Endothelial cell of umbilical vein (primary cell): ENCODE measurements at regions not wholly inside any gene's neighbourhood (a gene's known extent, or its start where the extent isn't known, plus 50 kb on each side); places are given as distances from the start of the nearest gene placed in this dataset.

ENCODE experiments used
- BruUV-seq: library from RNA; stranded (reverse); fragments of 400-500 nt; replicated peaks from 2 replicates; lab custom pipeline; 2021; lab: Mats Ljungman, UMichigan
- CTCF ChIA-PET: fragments of 300-600, 350-600 bp; sonication (Branson Sonifier 250); formaldehyde crosslinking; loops from one replicate; lab custom pipeline; 2021; ENCODE audit warnings: antibody characterized with exemption, inconsistent platforms; lab: Charles Lee
- POLR2A ChIA-PET: fragments of 300-600, 350-600 bp; sonication (Branson Sonifier 250); formaldehyde crosslinking; loops from one replicate; lab custom pipeline; 2021; ENCODE audit warnings: antibody characterized with exemption, inconsistent platforms; lab: Charles Lee
- DNase-seq: peaks from one replicate; pipeline ENCODE4 v3.0.0-alpha.2; 2011; ENCODE audit warnings: low read depth, low spot score
- FAIRE-seq: peaks from 2 replicates; lab custom pipeline; 2011; peaks lifted over from hg19 to GRCh38; lab: Jason Lieb, UNC
- H2AFZ ChIP-seq: 2 replicates; pipeline ENCODE4 v1.6.0; 2012; ENCODE audit warnings: low read depth, low read length, control low read depth, inconsistent platforms
- H3K27ac ChIP-seq: 2 replicates; pipeline ENCODE4 v1.5.1; 2011; ENCODE audit warnings: low read depth, mild to moderate bottlenecking, control low read depth, low read length, moderate library complexity; ENCODE audit not compliant: insufficient read depth
- H3K27me3 ChIP-seq, 2 experiments: 2 replicates each; pipeline versions ENCODE4 v1.6.0 to v1.6.1; 2011; ENCODE audit warnings: low read length in 2 of 2, mixed read lengths in 1 of 2; ENCODE audit not compliant: control insufficient read depth in 2 of 2, insufficient read depth in 2 of 2
- H3K36me3 ChIP-seq, 2 experiments: 2 replicates in 1 of 2; 3 replicates in 1 of 2; pipeline ENCODE4 v1.5.1; 2011; ENCODE audit warnings: low read length in 2 of 2, mild to moderate bottlenecking in 1 of 2, moderate library complexity in 1 of 2; ENCODE audit not compliant: control insufficient read depth in 2 of 2, insufficient read depth in 2 of 2; ENCODE audit errors: extremely low read depth in 1 of 2
- H3K4me1 ChIP-seq: 3 replicates; pipeline ENCODE4 v1.5.1; 2011; ENCODE audit warnings: mild to moderate bottlenecking, low read length; ENCODE audit not compliant: control insufficient read depth, insufficient read depth; ENCODE audit errors: extremely low read depth
- H3K4me2 ChIP-seq: 2 replicates; pipeline ENCODE4 v1.6.1; 2011; ENCODE audit warnings: low read length, control low read depth, mixed read lengths; ENCODE audit not compliant: insufficient read depth
- H3K4me3 ChIP-seq, 3 experiments: fragments of 200-600 bp in 1 of 3; sonication (generic), shearing (Covaris generic) in 1 of 3; replicated peaks in 1 of 3; 2 replicates each; pipeline ENCODE4 v1.5.1; 2011 to 2016; ENCODE audit warnings: control low read depth in 3 of 3, low read length in 3 of 3, mild to moderate bottlenecking in 2 of 3, inconsistent platforms in 1 of 3, low read depth in 1 of 3, moderate library complexity in 1 of 3; ENCODE audit not compliant: insufficient read depth in 1 of 3
- H3K79me2 ChIP-seq: 2 replicates; pipeline ENCODE4 v1.6.0; 2012; ENCODE audit warnings: low read length, inconsistent platforms; ENCODE audit not compliant: control insufficient read depth, insufficient read depth
- H3K9ac ChIP-seq: replicated peaks from 2 replicates; pipeline ENCODE3; 2011; ENCODE audit warnings: low read length, control low read depth; ENCODE audit not compliant: insufficient read depth; ENCODE audit errors: extremely low read depth
- H3K9me1 ChIP-seq: replicated peaks from 3 replicates; pipeline ENCODE4 v1.6.0; 2011; ENCODE audit warnings: mild to moderate bottlenecking, low read length; ENCODE audit not compliant: control insufficient read depth, insufficient read depth; ENCODE audit errors: extremely low read depth
- H3K9me3 ChIP-seq: replicated peaks from 2 replicates; pipeline ENCODE4 v1.5.1; 2012; ENCODE audit warnings: low read length, inconsistent platforms; ENCODE audit not compliant: control insufficient read depth, insufficient read depth
- H4K20me1 ChIP-seq: replicated peaks from 2 replicates; pipeline ENCODE3; 2011; ENCODE audit warnings: mild to moderate bottlenecking, low read length; ENCODE audit not compliant: control insufficient read depth, insufficient read depth; ENCODE audit errors: extremely low read depth
- CTCF ChIP-seq, 2 donors: IDR thresholded peaks; 1 replicate in 1 of 2; 2 replicates in 1 of 2; pipeline ENCODE4 v1.5.1; 2011; ENCODE audit warnings: low read length in 2 of 2, mild to moderate bottlenecking in 2 of 2, moderate library complexity in 2 of 2, control low read depth in 1 of 2, inconsistent platforms in 1 of 2, low read depth in 1 of 2; ENCODE audit not compliant: insufficient read depth in 1 of 2; ENCODE audit errors: extremely low read depth in 1 of 2
- EZH2 ChIP-seq: IDR thresholded peaks from 2 replicates; pipeline ENCODE4 v1.6.1; 2012; ENCODE audit warnings: borderline replicate concordance, low read depth, mild to moderate bottlenecking, moderate library complexity, low read length, inconsistent platforms; ENCODE audit not compliant: severe bottlenecking
- FOS ChIP-seq: IDR thresholded peaks from 2 replicates; pipeline ENCODE4 v1.6.1; 2011; ENCODE audit warnings: mild to moderate bottlenecking, low read length, moderate library complexity, borderline replicate concordance; ENCODE audit not compliant: insufficient read depth
- GATA2 ChIP-seq: IDR thresholded peaks from 2 replicates; pipeline ENCODE4 v1.7.0; 2011; ENCODE audit warnings: low read depth, mild to moderate bottlenecking, moderate library complexity, mixed read lengths, low read length; ENCODE audit not compliant: insufficient read length, insufficient read depth
- JUN ChIP-seq: IDR thresholded peaks from 2 replicates; pipeline ENCODE4 v1.6.1; 2011; ENCODE audit warnings: borderline replicate concordance, low read depth; ENCODE audit not compliant: insufficient read length, insufficient read depth
- MAX ChIP-seq: IDR thresholded peaks from 2 replicates; pipeline ENCODE4 v1.6.1; 2011; ENCODE audit not compliant: insufficient read depth, insufficient read length
- MYC ChIP-seq: IDR thresholded peaks from one replicate; pipeline ENCODE4 v1.6.1; 2011; ENCODE audit warnings: mild to moderate bottlenecking, low read depth, low read length
- POLR2A ChIP-seq: IDR thresholded peaks from 2 replicates; pipeline ENCODE4 v1.6.1; 2012; ENCODE audit warnings: low read depth, mild to moderate bottlenecking, control low read depth, low read length
- POLR2AphosphoS5 ChIP-seq: IDR thresholded peaks from 2 replicates; pipeline ENCODE4 v1.6.1; 2012; ENCODE audit warnings: low read depth, mild to moderate bottlenecking, control low read depth, low read length, moderate library complexity; ENCODE audit not compliant: insufficient read depth
- dilution Hi-C: fragments of 300-500 bp; cut with MboI; formaldehyde crosslinking; loops from one replicate; pipeline ENCODE4 v1.15.0; 2019; ENCODE audit warnings: low sequenced_read_pairs; ENCODE audit not compliant: extremely low pct_ligation_motif_present
- intact Hi-C: fragments of 100-400 bp; cut with micrococcal nuclease; formaldehyde crosslinking; loops from one replicate; pipeline ENCODE4 v1.10.0; 2022

GRCh38 chr4:163693776-163694175, 199.3 kb downstream of the TMA16 start:
- ChIA-PET CTCF (no interaction called here), POLR2A (no interaction called here)
- BruUV-seq, result no TSS peak
- FAIRE-seq (no peak), DNase-seq (no peak)
- H3K4me3 ChIP-seq, result no peak overlapping the region
- no peak overlapping the region for H3K27ac ChIP-seq
- no peaks in the 10 kb centered on the region for H3K4me1 ChIP-seq
- H2AFZ ChIP-seq, result no peak overlapping the region
- H4K20me1 ChIP-seq, result no peaks in the 10 kb centered on the region
- H3K9ac ChIP-seq, result no peak overlapping the region
- TF ChIP-seq MAX (no peak), MYC (no peak), JUN (no peak), POLR2A (no peak)
- intact Hi-C loops (no loop called here), dilution Hi-C loops (no loop called here)
- H3K79me2 ChIP-seq, result no peaks in the 10 kb centered on the region
- no peaks in the 10 kb centered on the region for H3K9me1 ChIP-seq
- no peaks in the 10 kb centered on the region for H3K27me3 ChIP-seq
- no peak overlapping the region for H3K4me2 ChIP-seq
- H3K9me3 ChIP-seq, result no peaks in the 10 kb centered on the region
- H3K36me3 ChIP-seq, result no peaks in the 10 kb centered on the region

- no TSS peak for BruUV-seq
- Histone ChIP-seq H3K9ac (no peak overlapping the region), H3K4me3 (no peak overlapping the region), H3K9me1 (no peaks in the 10 kb centered on the region), H3K27ac (no peak overlapping the region), H3K36me3 (no peaks in the 10 kb centered on the region), H3K4me2 (no peak overlapping the region), H2AFZ (no peak overlapping the region), H3K4me1 (no peaks in the 10 kb centered on the region), H3K79me2 (no peaks in the 10 kb centered on the region), H4K20me1 (no peaks in the 10 kb centered on the region), H3K9me3 (no peaks in the 10 kb centered on the region), H3K27me3 (no peaks in the 10 kb centered on the region)
- TF ChIP-seq FOS, result no peak
- TF ChIP-seq JUN, result no peak
- no peak for TF ChIP-seq MYC
- no peak for TF ChIP-seq CTCF (IDR thresholded peaks at IDR 0.05; ENCODE audit: extremely low read depth in 1 of 2, insufficient read depth in 1 of 2, low read depth in 1 of 2, low read length in 2 of 2)
- no peak for TF ChIP-seq MAX
- no peak for TF ChIP-seq POLR2AphosphoS5
- no peak for TF ChIP-seq POLR2A
- no peak for TF ChIP-seq EZH2
- no peak for TF ChIP-seq GATA2
- intact Hi-C loops, result no loop called here
- no peak for DNase-seq
- dilution Hi-C loops, result no loop called here
- POLR2A ChIA-PET, result no interaction called here
- CTCF ChIA-PET, result no interaction called here
- FAIRE-seq, result no peak
Observed at GRCh38 chr4:163694385-163694784, 199.9 kb downstream of the TMA16 start.
